Spleen (tissue), 7 donors: ENCODE measurements at regions not wholly inside any gene's neighbourhood (a gene's known extent, or its start where the extent isn't known, plus 50 kb on each side); places are given as distances from the start of the nearest gene placed in this dataset.

Experiments used
- POLR2A ChIP-seq, 3 donors: fragments of 450-650 bp; IDR thresholded peaks; one replicate each; pipeline ENCODE4 v1.5.1; 2017; ENCODE audit warnings: antibody characterized with exemption in 3 of 3, mild to moderate bottlenecking in 1 of 3
- TF ChIP-seq, protein P1 (sequence below), 11 experiments: fragments of 200-600 bp in 7 of 11; fragments of 450-650 bp in 4 of 11; sonication (generic) in 4 of 11; IDR thresholded peaks in 8 of 11; conservative IDR thresholded peaks in 3 of 11; 1 replicate in 7 of 11; 2 replicates in 4 of 11; pipeline versions ENCODE4 v1.4.0 to v1.8.0; 2016 to 2021; ENCODE audit warnings: antibody characterized with exemption in 11 of 11, inconsistent platforms in 4 of 11, mild to moderate bottlenecking in 1 of 11
- donor health status: DM: no; HTN: no; CAD: no; lungs with moderate emphysema.
- donor health status: DM: no; HTN: no; CAD: no.
- donor health status: DM: no; HTN: no; CAD: no.

DNA sequence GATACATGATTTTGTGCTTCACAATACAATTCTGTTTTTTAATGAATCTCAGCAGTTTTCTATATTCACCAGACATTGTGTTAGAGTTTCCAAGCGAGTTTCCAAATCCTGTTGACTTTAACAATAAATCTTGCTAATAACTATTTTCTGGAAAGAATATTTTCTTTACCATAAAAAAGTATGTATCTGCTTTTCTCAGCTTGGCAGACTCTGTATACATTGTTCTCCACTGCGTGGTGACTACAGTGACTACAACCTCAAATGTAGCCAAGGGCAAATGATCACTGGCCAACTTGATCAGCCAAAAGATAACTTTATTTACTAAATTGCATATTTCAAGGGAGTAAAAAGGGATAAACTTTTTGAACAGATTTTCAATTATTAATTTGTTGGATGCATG lies 325.9 kb upstream of the ADAMTS5 start:
- TF ChIP-seq, protein P1, sequence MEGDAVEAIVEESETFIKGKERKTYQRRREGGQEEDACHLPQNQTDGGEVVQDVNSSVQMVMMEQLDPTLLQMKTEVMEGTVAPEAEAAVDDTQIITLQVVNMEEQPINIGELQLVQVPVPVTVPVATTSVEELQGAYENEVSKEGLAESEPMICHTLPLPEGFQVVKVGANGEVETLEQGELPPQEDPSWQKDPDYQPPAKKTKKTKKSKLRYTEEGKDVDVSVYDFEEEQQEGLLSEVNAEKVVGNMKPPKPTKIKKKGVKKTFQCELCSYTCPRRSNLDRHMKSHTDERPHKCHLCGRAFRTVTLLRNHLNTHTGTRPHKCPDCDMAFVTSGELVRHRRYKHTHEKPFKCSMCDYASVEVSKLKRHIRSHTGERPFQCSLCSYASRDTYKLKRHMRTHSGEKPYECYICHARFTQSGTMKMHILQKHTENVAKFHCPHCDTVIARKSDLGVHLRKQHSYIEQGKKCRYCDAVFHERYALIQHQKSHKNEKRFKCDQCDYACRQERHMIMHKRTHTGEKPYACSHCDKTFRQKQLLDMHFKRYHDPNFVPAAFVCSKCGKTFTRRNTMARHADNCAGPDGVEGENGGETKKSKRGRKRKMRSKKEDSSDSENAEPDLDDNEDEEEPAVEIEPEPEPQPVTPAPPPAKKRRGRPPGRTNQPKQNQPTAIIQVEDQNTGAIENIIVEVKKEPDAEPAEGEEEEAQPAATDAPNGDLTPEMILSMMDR (IDR thresholded peaks at IDR 0.05 in 8 of 11, conservative IDR thresholded peaks at IDR 0.05 in 3 of 11), result no peak
- TF ChIP-seq POLR2A (IDR thresholded peaks at IDR 0.05), result no peak
